ENCODE measurements at regions not wholly inside any gene's neighbourhood (a gene's known extent, or its start where the extent isn't known, plus 50 kb on each side); places are given as distances from the start of the nearest gene placed in this dataset.

GRCh38 chr7:119397156-119397555, 875.8 kb upstream of the KCND2 start:
- no peak for DNase-seq (ENCODE audit: low spot score in 2 of 2)
- Histone ChIP-seq H3K4me3 (no peak overlapping the region), H3K4me1 (no peaks in the 10 kb centered on the region), H3K36me3 (no peaks in the 10 kb centered on the region), H3K9me3 (no peaks in the 10 kb centered on the region), H3K27me3 (no peaks in the 10 kb centered on the region), H3K27ac (no peak overlapping the region)
- 53% methylated on average over 2 of the region's 2 CpGs for WGBS
- TF ChIP-seq EP300 (IDR thresholded peaks at IDR 0.05) (no peak), POLR2AphosphoS5 (IDR thresholded peaks at IDR 0.05) (no peak), POLR2A (IDR thresholded peaks at IDR 0.05) (no peak)
- TF ChIP-seq, protein P1, sequence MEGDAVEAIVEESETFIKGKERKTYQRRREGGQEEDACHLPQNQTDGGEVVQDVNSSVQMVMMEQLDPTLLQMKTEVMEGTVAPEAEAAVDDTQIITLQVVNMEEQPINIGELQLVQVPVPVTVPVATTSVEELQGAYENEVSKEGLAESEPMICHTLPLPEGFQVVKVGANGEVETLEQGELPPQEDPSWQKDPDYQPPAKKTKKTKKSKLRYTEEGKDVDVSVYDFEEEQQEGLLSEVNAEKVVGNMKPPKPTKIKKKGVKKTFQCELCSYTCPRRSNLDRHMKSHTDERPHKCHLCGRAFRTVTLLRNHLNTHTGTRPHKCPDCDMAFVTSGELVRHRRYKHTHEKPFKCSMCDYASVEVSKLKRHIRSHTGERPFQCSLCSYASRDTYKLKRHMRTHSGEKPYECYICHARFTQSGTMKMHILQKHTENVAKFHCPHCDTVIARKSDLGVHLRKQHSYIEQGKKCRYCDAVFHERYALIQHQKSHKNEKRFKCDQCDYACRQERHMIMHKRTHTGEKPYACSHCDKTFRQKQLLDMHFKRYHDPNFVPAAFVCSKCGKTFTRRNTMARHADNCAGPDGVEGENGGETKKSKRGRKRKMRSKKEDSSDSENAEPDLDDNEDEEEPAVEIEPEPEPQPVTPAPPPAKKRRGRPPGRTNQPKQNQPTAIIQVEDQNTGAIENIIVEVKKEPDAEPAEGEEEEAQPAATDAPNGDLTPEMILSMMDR (IDR thresholded peaks at IDR 0.05), result no peak

DNA sequence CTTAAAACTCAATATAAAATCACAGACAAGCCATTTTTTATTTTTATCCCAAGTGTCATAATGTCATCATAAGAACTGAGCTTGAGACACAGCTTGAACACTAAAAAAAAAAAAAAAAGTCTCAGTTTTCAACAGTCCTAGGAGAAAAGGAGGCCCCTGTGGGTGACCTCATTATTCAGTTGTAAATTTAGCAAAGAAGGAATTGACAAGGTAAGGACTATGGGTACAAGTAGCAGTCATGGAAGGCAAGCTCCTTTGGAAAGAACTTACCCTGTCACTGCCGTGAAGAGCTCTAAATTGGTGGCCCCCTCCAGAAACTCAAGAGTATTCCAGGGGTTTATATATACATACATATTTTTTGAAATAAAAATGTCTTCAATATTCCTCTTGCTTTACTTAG, 864.4 kb upstream of the KCND2 start:
- DNase-seq (ENCODE audit: low spot score in 2 of 2), result no peak
- peaks cover 4% of the 10 kb centered on the region for H3K9me3 ChIP-seq
- no peaks in the 10 kb centered on the region for H3K36me3 ChIP-seq
- TF ChIP-seq EP300 (IDR thresholded peaks at IDR 0.05) (no peak), POLR2A (IDR thresholded peaks at IDR 0.05) (no peak)
- TF ChIP-seq, protein P1 (IDR thresholded peaks at IDR 0.05), result no peak
- H3K4me3 ChIP-seq, result no peak overlapping the region
- 91% methylated on average over 1 of the region's 1 CpG for WGBS
- H3K4me1 ChIP-seq, result no peaks in the 10 kb centered on the region
- no peak overlapping the region for H3K27ac ChIP-seq
- no peaks in the 10 kb centered on the region for H3K27me3 ChIP-seq

- TF ChIP-seq POLR2AphosphoS5 (IDR thresholded peaks at IDR 0.05) (no peak), EP300 (IDR thresholded peaks at IDR 0.05) (no peak), POLR2A (IDR thresholded peaks at IDR 0.05) (no peak)
- TF ChIP-seq, protein P1 (IDR thresholded peaks at IDR 0.05), result no peak
- Histone ChIP-seq H3K36me3 (no peaks in the 10 kb centered on the region), H3K4me3 (no peak overlapping the region), H3K9me3 (peaks cover 5% of the 10 kb centered on the region), H3K27ac (no peak overlapping the region), H3K4me1 (no peaks in the 10 kb centered on the region), H3K27me3 (no peaks in the 10 kb centered on the region)
- 97% methylated on average over 17 of the region's 22 CpGs for WGBS
- no peak for DNase-seq (ENCODE audit: low spot score in 2 of 2)
These were observed 859.6 kb upstream of the KCND2 start for GRCh38 chr7:119413314-119413805.

- WGBS, result 58% methylated on average over 4 of the region's 4 CpGs
- Histone ChIP-seq H3K27ac (no peak overlapping the region), H3K4me1 (no peaks in the 10 kb centered on the region), H3K36me3 (no peaks in the 10 kb centered on the region), H3K9me3 (peaks cover 5% of the 10 kb centered on the region), H3K4me3 (no peak overlapping the region), H3K27me3 (no peaks in the 10 kb centered on the region)
- TF ChIP-seq, protein P1 (IDR thresholded peaks at IDR 0.05), result no peak
- TF ChIP-seq POLR2A (IDR thresholded peaks at IDR 0.05) (no peak), EP300 (IDR thresholded peaks at IDR 0.05) (no peak), POLR2AphosphoS5 (IDR thresholded peaks at IDR 0.05) (no peak)
- no peak for DNase-seq (ENCODE audit: low spot score in 2 of 2)
These were observed 857.3 kb upstream of the KCND2 start for GRCh38 chr7:119415682-119416081.

- no peaks in the 10 kb centered on the region for H3K9me3 ChIP-seq
- TF ChIP-seq POLR2A (IDR thresholded peaks at IDR 0.05), result no peak
- TF ChIP-seq POLR2AphosphoS5 (IDR thresholded peaks at IDR 0.05), result no peak
- TF ChIP-seq, protein P1 (IDR thresholded peaks at IDR 0.05), result no peak
- TF ChIP-seq EP300 (IDR thresholded peaks at IDR 0.05), result no peak
- no peak for DNase-seq (ENCODE audit: low spot score in 2 of 2)
- H3K4me3 ChIP-seq, result no peak overlapping the region
- H3K27ac ChIP-seq, result no peak overlapping the region
- H3K36me3 ChIP-seq, result no peaks in the 10 kb centered on the region
- no peaks in the 10 kb centered on the region for H3K4me1 ChIP-seq
- 86% methylated on average over 1 of the region's 1 CpG for WGBS
- no peaks in the 10 kb centered on the region for H3K27me3 ChIP-seq
These were observed 851.3 kb upstream of the KCND2 start for GRCh38 chr7:119421657-119422056.
